OCI-M1 (cell line): ENCODE measurements at regions not wholly inside any gene's neighbourhood (a gene's known extent, or its start where the extent isn't known, plus 50 kb on each side); places are given as distances from the start of the nearest gene placed in this dataset.

Experiments
- DNase-seq: peaks from one replicate; lab custom pipeline; 2025; lab: John Stamatoyannopoulos, UW

GRCh38 chr6:126607289-126607688, 267.4 kb downstream of the CENPW start:
- no peak for DNase-seq

- DNase-seq: no peak
Measured at GRCh38 chr6:126608681-126609080, 268.8 kb downstream of the CENPW start.

GRCh38 chr6:126614642-126615504, 275.0 kb downstream of the CENPW start:
- DNase-seq: no peak

GRCh38 chr6:126616866-126617265, 277.0 kb downstream of the CENPW start:
- DNase-seq: no peak

- no peak for DNase-seq
Measured at GRCh38 chr6:126618639-126619343, 278.9 kb downstream of the CENPW start.

GRCh38 chr6:126620719-126621118, 280.8 kb downstream of the CENPW start:
- peak; percentile 93 for DNase-seq

- peak; percentile 48 for DNase-seq
Measured at GRCh38 chr6:126625019-126625418, 285.1 kb downstream of the CENPW start.

- peak; percentile 30 for DNase-seq
Measured at GRCh38 chr6:126628125-126628524, 288.2 kb downstream of the CENPW start.

- no peak for DNase-seq
Measured at GRCh38 chr6:126631363-126631762, 291.4 kb downstream of the CENPW start.

- DNase-seq: no peak
Measured at GRCh38 chr6:126632271-126632670, 292.4 kb downstream of the CENPW start.

GRCh38 chr6:126633373-126633772, 293.5 kb downstream of the CENPW start:
- peak; percentile 42 for DNase-seq

GRCh38 chr6:126640356-126640755, 300.4 kb downstream of the CENPW start:
- DNase-seq: no peak

- no peak for DNase-seq
Measured at GRCh38 chr6:126640921-126641320, 301.0 kb downstream of the CENPW start.

- no peak for DNase-seq
Measured at GRCh38 chr6:126641641-126642040, 301.7 kb downstream of the CENPW start.

GRCh38 chr6:126643352-126643751, 303.4 kb downstream of the CENPW start:
- no peak for DNase-seq

GRCh38 chr6:126650931-126651330, 311.0 kb downstream of the CENPW start:
- peak; percentile 32 for DNase-seq

- peak; percentile 77 for DNase-seq
Measured at GRCh38 chr6:126657561-126658175, 317.8 kb downstream of the CENPW start.

GRCh38 chr6:126660376-126660775, 320.5 kb downstream of the CENPW start:
- DNase-seq: no peak

GRCh38 chr6:126661646-126662045, 321.7 kb downstream of the CENPW start:
- DNase-seq: no peak

GRCh38 chr6:126662966-126663365, 323.1 kb downstream of the CENPW start:
- DNase-seq: no peak

- DNase-seq: no peak
Measured at GRCh38 chr6:126664271-126664670, 324.4 kb downstream of the CENPW start.

GRCh38 chr6:126665551-126665950, 325.6 kb downstream of the CENPW start:
- DNase-seq: no peak

GRCh38 chr6:126667071-126667470, 327.2 kb downstream of the CENPW start:
- no peak for DNase-seq
